ACHN (cell line): ENCODE measurements at regions not wholly inside any gene's neighbourhood (a gene's known extent, or its start where the extent isn't known, plus 50 kb on each side); places are given as distances from the start of the nearest gene placed in this dataset.
A peak's percentile ranks its signal among the peaks of the same experiment; 100 is the strongest.
"Not testable (repeated sequence)": the region's sequence is repeated elsewhere in the genome, so short reads cannot be mapped to it uniquely, and the experiment has no call there.

Source experiments
- DNase-seq: peaks from one replicate; pipeline ENCODE4 v3.0.0-alpha.2; 2015
- in situ Hi-C: cut with HindIII; loops from 2 replicates; pipeline ENCODE4 v1.10.0; 2017; ENCODE audit warnings: low sequenced_read_pairs, low pct_ligation_motif_present, low pct_unique_long_range_greater_than_20kb

- DNase-seq = no peak
- in situ Hi-C loops = no loop called here
Measured at GRCh38 chr13:50485979-50486935, 357.2 kb downstream of the DLEU7 start.

- in situ Hi-C loops = no loop called here
- DNase-seq = no peak
Measured at GRCh38 chr13:50493683-50494082, 349.8 kb downstream of the DLEU7 start.

- DNase-seq = no peak
- in situ Hi-C loops = no loop called here
Measured at GRCh38 chr13:50494138-50494537, 349.4 kb downstream of the DLEU7 start.

- DNase-seq, in situ Hi-C loops: not testable (repeated sequence)
Measured at GRCh38 chr13:50503212-50503611, 340.3 kb downstream of the DLEU7 start.

GRCh38 chr13:50509167-50509566 lies 334.3 kb downstream of the DLEU7 start:
- peak; percentile 4 for DNase-seq

GRCh38 chr13:50509771-50510441 lies 333.6 kb downstream of the DLEU7 start:
- in situ Hi-C loops = no loop called here
- DNase-seq = peak; percentile 5

More at GRCh38 chr13:50509167-50509566, 334.3 kb downstream of the DLEU7 start:
- in situ Hi-C loops = no loop called here

GRCh38 chr13:50510885-50511545 lies 332.5 kb downstream of the DLEU7 start:
- in situ Hi-C loops, DNase-seq: not testable (repeated sequence)

- in situ Hi-C loops = no loop called here
Measured at GRCh38 chr13:50511877-50512341, 331.6 kb downstream of the DLEU7 start.

GRCh38 chr13:50512474-50513299 lies 330.8 kb downstream of the DLEU7 start:
- DNase-seq = no peak
- in situ Hi-C loops = no loop called here

More at GRCh38 chr13:50511877-50512341, 331.6 kb downstream of the DLEU7 start:
- DNase-seq = no peak

- DNase-seq = no peak
- in situ Hi-C loops = no loop called here
Measured at GRCh38 chr13:50513300-50513877, 330.1 kb downstream of the DLEU7 start.

GRCh38 chr13:50514249-50514648 lies 329.2 kb downstream of the DLEU7 start:
- no peak for DNase-seq
- in situ Hi-C loops = no loop called here

GRCh38 chr13:50518131-50518530 lies 325.4 kb downstream of the DLEU7 start:
- DNase-seq = no peak
- in situ Hi-C loops = no loop called here

GRCh38 chr13:50518781-50519201 lies 324.7 kb downstream of the DLEU7 start:
- in situ Hi-C loops = no loop called here
- no peak for DNase-seq

GRCh38 chr13:50519866-50520265 lies 323.6 kb downstream of the DLEU7 start:
- in situ Hi-C loops = no loop called here
- no peak for DNase-seq

- DNase-seq = no peak
- in situ Hi-C loops = no loop called here
Measured at GRCh38 chr13:50521006-50521830, 322.3 kb downstream of the DLEU7 start.

- DNase-seq = no peak
- in situ Hi-C loops = no loop called here
Measured at GRCh38 chr13:50521831-50522149, 321.7 kb downstream of the DLEU7 start.

- DNase-seq = no peak
- in situ Hi-C loops = no loop called here
Measured at GRCh38 chr13:50522506-50522905, 321.0 kb downstream of the DLEU7 start.
